Thymus (tissue), 11 donors: ENCODE measurements at regions not wholly inside any gene's neighbourhood (a gene's known extent, or its start where the extent isn't known, plus 50 kb on each side); places are given as distances from the start of the nearest gene placed in this dataset.
"Not testable (repeated sequence)": the region's sequence is repeated elsewhere in the genome, so short reads cannot be mapped to it uniquely, and the experiment has no call there.

Source experiments
- DNase-seq, 9 donors: peaks; one replicate each; pipeline ENCODE4 v3.0.0-alpha.2; 2013; ENCODE audit warnings: low spot score in 9 of 9, low read depth in 6 of 9, missing footprints in 1 of 9
- H3K27ac ChIP-seq, 2 donors: one replicate each; pipeline ENCODE4 v1.5.1; 2013; ENCODE audit warnings: control low read depth in 1 of 2, low read depth in 1 of 2, low read length in 1 of 2, mild to moderate bottlenecking in 1 of 2, moderate library complexity in 1 of 2
- H3K27me3 ChIP-seq, 2 donors: one replicate each; pipeline ENCODE4 v1.5.1; 2013; ENCODE audit warnings: low read length in 1 of 2; ENCODE audit not compliant: control insufficient read depth in 2 of 2, insufficient read depth in 1 of 2
- H3K36me3 ChIP-seq, 2 donors: one replicate each; pipeline ENCODE4 v1.5.1; 2013; ENCODE audit warnings: low read length in 1 of 2, mild to moderate bottlenecking in 1 of 2, moderate library complexity in 1 of 2; ENCODE audit not compliant: control insufficient read depth in 2 of 2, insufficient read depth in 2 of 2
- H3K4me1 ChIP-seq, 2 donors: one replicate each; pipeline ENCODE4 v1.5.1; 2013; ENCODE audit warnings: low read length in 2 of 2; ENCODE audit not compliant: control insufficient read depth in 2 of 2, insufficient read depth in 2 of 2
- H3K4me3 ChIP-seq, 2 donors: one replicate each; pipeline ENCODE4 v1.5.1; 2013; ENCODE audit warnings: low read length in 2 of 2, control low read depth in 1 of 2, mild to moderate bottlenecking in 1 of 2
- H3K9me3 ChIP-seq, 2 donors: one replicate each; pipeline ENCODE4 v1.5.1; 2013; ENCODE audit warnings: low read length in 1 of 2, mild to moderate bottlenecking in 1 of 2; ENCODE audit not compliant: control insufficient read depth in 2 of 2, insufficient read depth in 1 of 2
- WGBS: extraction: QIAGEN DNeasy Blood & Tissue Kit; methylation state at CpG from one replicate; pipeline ENCODE4 v1.1.7; 2013; 5-methylcytosine and 5-hydroxymethylcytosine counted together
- donor health status: healthy.

DNA sequence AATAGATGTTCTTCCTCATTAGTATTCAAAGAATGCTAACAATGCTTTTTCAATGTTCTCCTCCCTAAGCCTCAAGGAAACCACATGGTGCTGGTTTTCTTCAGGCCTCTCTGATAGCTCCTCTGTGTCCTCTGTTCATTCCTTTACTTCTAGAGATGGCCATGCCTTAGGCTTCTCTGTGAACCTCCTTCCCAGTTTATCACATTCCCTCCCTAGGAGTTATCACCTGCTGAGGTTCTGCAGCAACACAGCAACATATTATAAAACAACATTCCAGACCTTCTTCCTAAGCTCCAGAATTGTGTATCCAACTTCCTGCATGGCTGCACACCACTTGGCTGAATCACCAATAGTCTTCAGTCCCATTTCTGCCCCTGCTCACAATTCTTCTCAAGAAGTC lies 325.5 kb downstream of the IRS1 start:
- H3K27me3 ChIP-seq: no peaks in the 10 kb centered on the region
- no peak for DNase-seq
- no peaks in the 10 kb centered on the region for H3K9me3 ChIP-seq
- no peak overlapping the region for H3K27ac ChIP-seq
- H3K4me1 ChIP-seq: no peaks in the 10 kb centered on the region
- H3K4me3 ChIP-seq: no peak overlapping the region
- no peaks in the 10 kb centered on the region for H3K36me3 ChIP-seq

DNA sequence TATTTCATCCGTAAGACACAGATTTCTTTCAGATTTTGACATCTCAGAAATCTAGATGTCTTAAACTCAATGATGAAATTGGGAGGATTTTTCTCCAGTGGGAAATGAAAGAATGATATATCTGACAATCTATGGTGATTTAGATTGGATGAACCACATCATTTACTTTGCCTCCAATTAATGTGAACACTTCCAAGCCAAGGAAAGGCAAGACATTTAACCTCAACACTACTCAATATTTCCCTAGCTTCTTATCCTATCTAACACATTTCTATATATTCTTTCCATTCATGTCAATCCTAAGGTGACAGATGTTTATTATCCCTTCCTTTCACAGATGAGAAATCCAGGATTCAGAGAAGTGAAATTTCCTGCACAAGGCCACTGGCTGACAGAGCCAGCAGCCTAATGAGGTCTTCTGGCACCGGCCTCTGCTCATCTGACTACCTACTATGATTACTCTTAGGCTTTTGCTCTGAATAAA lies 327.6 kb downstream of the IRS1 start:
- no peaks in the 10 kb centered on the region for H3K4me1 ChIP-seq
- WGBS: 48% methylated on average over 2 of the region's 2 CpGs
- no peak overlapping the region for H3K27ac ChIP-seq
- H3K27me3 ChIP-seq: no peaks in the 10 kb centered on the region
- no peaks in the 10 kb centered on the region for H3K36me3 ChIP-seq
- no peak for DNase-seq
- H3K4me3 ChIP-seq: no peak overlapping the region
- no peaks in the 10 kb centered on the region for H3K9me3 ChIP-seq

DNA sequence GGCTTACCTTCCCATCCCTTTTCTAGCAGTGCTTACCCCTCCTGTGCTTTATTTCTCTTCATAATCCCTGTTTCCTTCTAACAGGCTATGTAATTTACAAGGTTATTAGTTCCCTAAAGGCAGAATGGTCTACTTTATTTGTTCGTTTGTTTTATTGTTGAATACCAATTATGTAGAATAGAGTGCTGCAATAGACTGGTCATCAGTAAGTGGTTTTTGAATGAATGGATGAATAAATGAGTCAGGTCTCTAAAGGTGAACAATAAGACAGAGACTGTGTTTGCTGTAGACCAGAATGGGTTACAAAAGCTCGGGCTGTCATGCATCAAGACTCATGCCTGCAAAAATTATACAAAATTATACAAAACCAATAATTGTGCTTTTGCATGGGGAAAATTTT lies 332.0 kb downstream of the IRS1 start:
- Histone ChIP-seq H3K4me1 (no peaks in the 10 kb centered on the region), H3K27me3 (no peaks in the 10 kb centered on the region), H3K4me3 (no peak overlapping the region), H3K36me3 (no peaks in the 10 kb centered on the region), H3K27ac (no peak overlapping the region), H3K9me3 (no peaks in the 10 kb centered on the region)
- WGBS: 86% methylated on average over 2 of the region's 2 CpGs
- no peak for DNase-seq

DNA sequence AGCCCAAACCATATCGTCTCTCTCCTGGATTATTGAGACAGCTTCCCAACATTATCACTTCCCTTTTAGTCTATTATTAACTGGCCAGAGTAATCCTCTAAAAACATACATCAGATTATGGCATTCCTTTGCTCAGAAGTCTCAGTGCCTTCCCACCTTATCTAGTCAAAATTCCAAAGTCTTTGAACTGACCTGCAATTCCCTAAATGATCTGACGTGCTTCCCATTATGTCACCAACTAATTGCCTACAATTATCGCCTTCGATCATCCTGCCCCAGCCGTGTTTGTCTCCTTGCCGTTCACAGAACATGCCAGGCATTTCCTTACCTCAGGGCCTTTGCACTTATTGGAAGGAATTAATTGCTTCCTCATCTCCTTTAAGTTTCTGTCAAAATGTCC lies 332.4 kb downstream of the IRS1 start:
- no peaks in the 10 kb centered on the region for H3K4me1 ChIP-seq
- H3K36me3 ChIP-seq: no peaks in the 10 kb centered on the region
- H3K27ac ChIP-seq: no peak overlapping the region

DNA sequence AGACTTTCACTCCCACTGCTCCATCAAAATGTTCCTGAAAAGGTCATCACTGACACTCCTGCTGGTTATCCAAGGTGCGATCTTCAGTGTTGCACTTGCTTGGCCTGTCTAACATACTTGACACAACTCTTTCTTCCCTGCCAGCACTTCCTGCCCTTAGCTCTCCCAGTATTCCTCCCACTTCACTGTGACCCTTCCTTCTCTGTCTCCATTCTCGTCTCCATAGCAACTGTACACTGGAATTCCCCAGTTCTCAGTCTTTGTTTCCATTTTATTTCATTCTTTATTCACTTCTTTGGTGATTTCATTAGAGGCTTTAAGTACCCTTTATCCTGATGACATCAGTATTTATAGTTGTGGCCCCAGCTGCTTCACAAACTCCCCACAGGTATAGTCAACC lies 333.0 kb downstream of the IRS1 start:
- no peak for DNase-seq
- Histone ChIP-seq H3K9me3 (no peaks in the 10 kb centered on the region), H3K4me1 (no peaks in the 10 kb centered on the region), H3K27me3 (no peaks in the 10 kb centered on the region), H3K4me3 (no peak overlapping the region), H3K36me3 (no peaks in the 10 kb centered on the region), H3K27ac (no peak overlapping the region)
- WGBS: 88% methylated on average over 2 of the region's 2 CpGs

More for the DNA sequence above, 332.4 kb downstream of the IRS1 start:
- Histone ChIP-seq H3K27me3 (no peaks in the 10 kb centered on the region), H3K9me3 (no peaks in the 10 kb centered on the region), H3K4me3 (no peak overlapping the region)
- WGBS: 76% methylated on average over 6 of the region's 6 CpGs
- DNase-seq: no peak

DNA sequence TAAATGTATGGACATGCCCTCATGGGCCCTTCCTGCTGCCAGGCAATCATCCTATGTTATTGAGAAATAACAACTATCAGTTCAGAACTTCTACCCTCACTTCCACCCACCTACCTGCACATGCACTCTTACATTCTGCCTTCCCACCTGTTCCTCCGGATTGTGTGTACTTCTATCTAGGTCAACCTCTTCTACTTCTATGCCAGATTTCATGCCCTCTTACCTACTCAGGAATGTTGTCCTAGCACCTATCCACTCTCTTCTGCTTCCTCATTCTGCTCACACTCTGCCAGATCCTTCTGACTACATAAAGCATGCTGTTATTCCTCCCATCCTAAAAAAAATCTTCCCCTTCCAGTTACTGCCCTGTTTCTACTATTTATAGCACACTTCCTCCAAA lies 333.5 kb downstream of the IRS1 start:
- WGBS: 100% methylated on average over 1 of the region's 1 CpG
- H3K27ac ChIP-seq: no peak overlapping the region

DNA sequence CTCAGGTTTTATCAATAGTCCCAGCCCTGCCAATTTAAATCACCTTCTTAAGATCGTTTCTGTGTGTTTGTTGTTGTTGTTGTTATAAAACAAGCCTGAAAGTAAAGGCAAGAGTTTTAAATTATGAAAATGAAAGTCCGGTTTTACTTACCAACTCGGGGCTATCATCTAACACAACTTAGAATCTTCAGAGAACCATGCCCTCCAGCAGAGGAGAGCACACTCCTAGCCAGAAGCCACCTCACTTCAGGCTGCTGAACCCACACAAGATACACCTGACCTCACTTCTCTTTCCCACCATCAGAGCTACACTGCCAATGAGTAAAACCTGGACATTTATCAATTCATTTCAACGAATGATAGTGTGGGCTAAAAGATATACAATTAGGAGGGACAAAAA lies 335.2 kb downstream of the IRS1 start:
- no peaks in the 10 kb centered on the region for H3K36me3 ChIP-seq
- no peaks in the 10 kb centered on the region for H3K9me3 ChIP-seq
- no peak overlapping the region for H3K27ac ChIP-seq
- DNase-seq: no peak
- 78% methylated on average over 4 of the region's 4 CpGs for WGBS
- H3K4me1 ChIP-seq: no peaks in the 10 kb centered on the region
- H3K27me3 ChIP-seq: no peaks in the 10 kb centered on the region
- H3K4me3 ChIP-seq: no peak overlapping the region

More for the DNA sequence above, 333.5 kb downstream of the IRS1 start:
- Histone ChIP-seq H3K27me3 (no peaks in the 10 kb centered on the region), H3K4me1 (no peaks in the 10 kb centered on the region), H3K36me3 (no peaks in the 10 kb centered on the region), H3K4me3 (no peak overlapping the region), H3K9me3 (no peaks in the 10 kb centered on the region)
- DNase-seq: no peak

DNA sequence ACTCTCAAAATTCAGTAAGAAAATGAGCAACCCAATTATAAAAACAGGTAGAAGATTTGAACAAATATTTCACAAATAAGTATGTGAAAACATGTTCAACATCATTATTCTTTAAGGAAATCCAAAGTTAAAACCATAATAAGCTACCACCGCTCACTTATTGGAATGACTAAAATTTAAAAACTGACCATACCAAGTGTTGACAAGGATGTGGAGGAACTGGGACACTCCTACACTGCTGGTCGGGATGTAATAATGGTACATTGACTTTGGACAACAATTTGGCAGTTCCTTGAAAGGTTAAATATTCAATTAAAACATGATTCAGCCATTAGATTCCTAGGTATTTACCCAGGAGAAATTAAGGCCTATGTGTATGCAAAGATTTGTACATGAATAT lies 336.5 kb downstream of the IRS1 start:
- DNase-seq: no peak
- Histone ChIP-seq H3K9me3 (no peaks in the 10 kb centered on the region), H3K4me3 (no peak overlapping the region), H3K4me1 (no peaks in the 10 kb centered on the region), H3K36me3 (no peaks in the 10 kb centered on the region), H3K27me3 (no peaks in the 10 kb centered on the region), H3K27ac (no peak overlapping the region)
- WGBS: 95% methylated on average over 2 of the region's 2 CpGs

DNA sequence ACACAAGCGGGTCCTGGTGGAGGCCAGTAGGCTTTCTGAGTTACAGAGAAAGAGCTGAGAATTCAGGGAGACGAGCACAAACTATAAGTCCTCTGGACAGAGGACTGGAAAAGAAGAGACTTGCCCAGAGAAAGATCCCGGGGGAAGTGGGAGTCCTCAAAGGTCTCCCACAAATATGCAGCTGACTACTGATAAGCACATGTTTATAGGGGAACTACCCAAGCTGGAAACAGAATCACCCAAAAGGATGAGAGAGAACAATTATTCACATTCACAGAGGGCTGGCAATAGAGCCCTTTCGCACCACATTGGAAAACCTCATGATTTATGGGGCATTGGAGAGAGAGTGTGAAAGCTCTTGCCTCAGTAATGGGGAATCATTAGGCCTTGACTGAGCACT lies 337.6 kb downstream of the IRS1 start:
- 69% methylated on average over 4 of the region's 4 CpGs for WGBS
- DNase-seq: no peak
- Histone ChIP-seq H3K27me3 (no peaks in the 10 kb centered on the region), H3K9me3 (no peaks in the 10 kb centered on the region), H3K4me3 (no peak overlapping the region), H3K4me1 (no peaks in the 10 kb centered on the region), H3K27ac (no peak overlapping the region), H3K36me3 (no peaks in the 10 kb centered on the region)

DNA sequence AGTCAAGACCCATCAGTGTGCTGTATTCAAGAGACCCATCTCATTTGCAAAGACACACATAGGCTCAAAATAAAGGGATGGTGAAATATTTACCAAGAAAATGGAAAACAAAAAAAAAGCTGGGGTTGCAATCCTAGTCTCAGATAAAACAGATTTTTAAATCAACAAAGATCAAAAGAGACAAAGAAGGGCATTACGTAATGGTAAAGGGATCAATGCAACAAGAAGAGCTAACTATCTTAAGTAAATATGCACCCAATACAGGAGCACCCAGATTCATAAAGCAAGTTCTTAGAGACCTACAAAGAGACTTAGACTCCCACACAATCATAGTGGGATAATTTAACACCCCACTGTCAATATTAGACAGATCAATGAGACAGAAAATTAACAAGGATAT lies 343.5 kb downstream of the IRS1 start:
- not testable (repeated sequence) for DNase-seq, H3K27ac ChIP-seq, H3K4me3 ChIP-seq, H3K27me3 ChIP-seq, H3K36me3 ChIP-seq, H3K4me1 ChIP-seq
- peaks cover 0 to 12% of the 10 kb centered on the region in 2 donors for H3K9me3 ChIP-seq
- WGBS: 98% methylated on average over 1 of the region's 1 CpG
